K562 (cell line): ENCODE measurements at regions not wholly inside any gene's neighbourhood (a gene's known extent, or its start where the extent isn't known, plus 50 kb on each side); places are given as distances from the start of the nearest gene placed in this dataset.

Source experiments
- EZH2 ChIP-seq: IDR thresholded peaks from 2 replicates; pipeline ENCODE4 v1.6.1; 2012; ENCODE audit warnings: low read depth, mild to moderate bottlenecking, inconsistent platforms, low read length, borderline replicate concordance
- ZNF217 ChIP-seq: sonication (generic); formaldehyde crosslinking; IDR thresholded peaks from 2 replicates; pipeline ENCODE4 v1.8.0; 2022; ENCODE audit warnings: mild to moderate bottlenecking, missing genetic modification reagents
- TF ChIP-seq, protein P1 (sequence below): fragments of 250-450 bp; sonication (Bioruptor Pico); IDR thresholded peaks from 2 replicates; pipeline ENCODE4 v1.4.0; 2020; ENCODE audit warnings: borderline replicate concordance

DNA sequence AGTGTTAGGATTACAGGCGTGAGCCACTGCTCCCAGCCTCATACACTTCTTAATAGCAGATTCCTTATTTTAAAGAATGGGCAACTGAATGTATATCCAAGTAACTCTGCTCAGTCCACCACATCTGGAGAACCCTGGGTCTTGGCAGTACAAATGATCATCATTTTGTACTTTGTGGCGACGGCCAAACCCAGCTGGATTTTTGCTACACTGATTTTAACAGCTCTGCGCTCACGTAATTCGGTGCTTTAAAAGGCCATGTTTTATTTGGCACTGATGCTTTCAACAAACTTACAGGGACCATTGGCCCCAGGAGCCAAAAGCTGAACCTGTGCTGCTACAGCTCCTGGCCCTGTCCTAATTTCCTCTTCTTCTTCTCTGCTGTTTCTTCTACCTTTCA lies 60.8 kb upstream of the PDE3B start:
- TF ChIP-seq ZNF217 (CRISPR knock-in tag) (no peak), EZH2 (no peak)
- TF ChIP-seq, protein P1, sequence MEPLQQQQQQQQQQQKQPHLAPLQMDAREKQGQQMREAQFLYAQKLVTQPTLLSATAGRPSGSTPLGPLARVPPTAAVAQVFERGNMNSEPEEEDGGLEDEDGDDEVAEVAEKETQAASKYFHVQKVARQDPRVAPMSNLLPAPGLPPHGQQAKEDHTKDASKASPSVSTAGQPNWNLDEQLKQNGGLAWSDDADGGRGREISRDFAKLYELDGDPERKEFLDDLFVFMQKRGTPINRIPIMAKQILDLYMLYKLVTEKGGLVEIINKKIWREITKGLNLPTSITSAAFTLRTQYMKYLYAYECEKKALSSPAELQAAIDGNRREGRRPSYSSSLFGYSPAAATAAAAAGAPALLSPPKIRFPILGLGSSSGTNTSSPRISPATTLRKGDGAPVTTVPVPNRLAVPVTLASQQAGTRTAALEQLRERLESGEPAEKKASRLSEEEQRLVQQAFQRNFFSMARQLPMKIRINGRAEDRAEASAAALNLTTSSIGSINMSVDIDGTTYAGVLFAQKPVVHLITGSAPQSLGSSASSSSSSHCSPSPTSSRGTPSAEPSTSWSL (CRISPR knock-in tag): no peak
